ENCODE measurements at regions not wholly inside any gene's neighbourhood (a gene's known extent, or its start where the extent isn't known, plus 50 kb on each side); places are given as distances from the start of the nearest gene placed in this dataset.

GRCh38 chr6:98605705-98606104 is 228.7 kb upstream of the POU3F2 start:
- TF ChIP-seq CTCF (IDR thresholded peaks at IDR 0.05) (no peak), POLR2A (IDR thresholded peaks at IDR 0.05) (no peak)
- Histone ChIP-seq H3K36me3 (replicated peaks in 1 of 2; ENCODE audit: insufficient read depth in 1 of 2, low read depth in 2 of 2) (no peaks in the 10 kb centered on the region), H3K9me3 (no peaks in the 10 kb centered on the region), H3K4me1 (no peaks in the 10 kb centered on the region), H3K4me3 (no peak overlapping the region), H3K27me3 (no peaks in the 10 kb centered on the region), H3K27ac (no peak overlapping the region)
- intact Hi-C loops (cut with DNase I), result no loop called here
- no peak for DNase-seq
- 44 to 54% methylated on average over 1 of the region's 1 CpG for WGBS, 2 donors
- ATAC-seq, result no peak

- Histone ChIP-seq H3K27ac (no peak overlapping the region), H3K36me3 (replicated peaks in 1 of 2; ENCODE audit: insufficient read depth in 1 of 2, low read depth in 2 of 2) (no peaks in the 10 kb centered on the region), H3K27me3 (no peaks in the 10 kb centered on the region), H3K4me1 (no peaks in the 10 kb centered on the region), H3K4me3 (no peak overlapping the region), H3K9me3 (no peaks in the 10 kb centered on the region)
- intact Hi-C loops (cut with DNase I), result no loop called here
- WGBS, 2 donors, result 41 to 58% methylated on average over 4 of the region's 4 CpGs
- ATAC-seq, result no peak
- no peak for DNase-seq
- TF ChIP-seq POLR2A (IDR thresholded peaks at IDR 0.05) (no peak), CTCF (IDR thresholded peaks at IDR 0.05) (no peak)
These were observed 207.1 kb upstream of the POU3F2 start for GRCh38 chr6:98627129-98627775.

GRCh38 chr6:98633886-98634285 is 200.5 kb upstream of the POU3F2 start:
- ATAC-seq, result no peak
- H3K4me1 ChIP-seq, result no peaks in the 10 kb centered on the region
- H3K4me3 ChIP-seq, result no peak overlapping the region
- intact Hi-C loops (cut with DNase I), result no loop called here
- no peaks in the 10 kb centered on the region for H3K9me3 ChIP-seq
- no peak for DNase-seq
- no peaks in the 10 kb centered on the region for H3K27me3 ChIP-seq
- H3K36me3 ChIP-seq (replicated peaks in 1 of 2; ENCODE audit: insufficient read depth in 1 of 2, low read depth in 2 of 2), result no peaks in the 10 kb centered on the region
- TF ChIP-seq POLR2A (IDR thresholded peaks at IDR 0.05) (no peak), CTCF (IDR thresholded peaks at IDR 0.05) (no peak)
- H3K27ac ChIP-seq, result no peak overlapping the region

- intact Hi-C loops (cut with DNase I), result no loop called here
- TF ChIP-seq CTCF (IDR thresholded peaks at IDR 0.05) (no peak), POLR2A (IDR thresholded peaks at IDR 0.05) (no peak)
- no peak overlapping the region for H3K4me3 ChIP-seq
- H3K27me3 ChIP-seq, result no peaks in the 10 kb centered on the region
- DNase-seq, result no peak
- H3K9me3 ChIP-seq, result no peaks in the 10 kb centered on the region
- no peaks in the 10 kb centered on the region for H3K4me1 ChIP-seq
- WGBS, 2 donors, result 35 to 38% methylated on average over 3 of the region's 3 CpGs
- H3K27ac ChIP-seq, result no peak overlapping the region
- no peaks in the 10 kb centered on the region for H3K36me3 ChIP-seq (replicated peaks in 1 of 2; ENCODE audit: insufficient read depth in 1 of 2, low read depth in 2 of 2)
- ATAC-seq, result no peak
These were observed 199.8 kb upstream of the POU3F2 start for GRCh38 chr6:98634569-98634968.

- Histone ChIP-seq H3K4me3 (no peak overlapping the region), H3K27me3 (no peaks in the 10 kb centered on the region), H3K4me1 (no peaks in the 10 kb centered on the region), H3K36me3 (replicated peaks in 1 of 2; ENCODE audit: insufficient read depth in 1 of 2, low read depth in 2 of 2) (no peaks in the 10 kb centered on the region), H3K27ac (no peak overlapping the region), H3K9me3 (no peaks in the 10 kb centered on the region)
- intact Hi-C loops (cut with DNase I), result no loop called here
- WGBS, 2 donors, result 70 to 72% methylated on average over 2 of the region's 2 CpGs
- DNase-seq, result no peak
- no peak for TF ChIP-seq POLR2A (IDR thresholded peaks at IDR 0.05)
- TF ChIP-seq CTCF (IDR thresholded peaks at IDR 0.05), result no peak
- ATAC-seq, result no peak
These were observed 199.2 kb upstream of the POU3F2 start for GRCh38 chr6:98635191-98635590.
